ENCODE measurements at regions not wholly inside any gene's neighbourhood (a gene's known extent, or its start where the extent isn't known, plus 50 kb on each side); places are given as distances from the start of the nearest gene placed in this dataset.

- DNase-seq (ENCODE audit: low spot score), result no peak
Observed at GRCh38 chr11:116698080-116698479, 74.7 kb downstream of the BUD13 start.

GRCh38 chr11:116697639-116698038 is 75.1 kb downstream of the BUD13 start:
- DNase-seq (ENCODE audit: low spot score), result no peak

GRCh38 chr11:116697011-116697410 is 75.8 kb downstream of the BUD13 start:
- no peak for DNase-seq (ENCODE audit: low spot score)

GRCh38 chr11:116696381-116696941 is 76.3 kb downstream of the BUD13 start:
- no peak for DNase-seq (ENCODE audit: low spot score)

GRCh38 chr11:116695657-116696254 is 77.0 kb downstream of the BUD13 start:
- DNase-seq (ENCODE audit: low spot score), result no peak

- DNase-seq (ENCODE audit: low spot score), result no peak
Observed at GRCh38 chr11:116694815-116695590, 77.8 kb downstream of the BUD13 start.

GRCh38 chr11:116694349-116694725 is 78.5 kb downstream of the BUD13 start:
- DNase-seq (ENCODE audit: low spot score), result no peak

- no peak for DNase-seq (ENCODE audit: low spot score)
Observed at GRCh38 chr11:116693593-116694348, 79.0 kb downstream of the BUD13 start.

- no peak for DNase-seq (ENCODE audit: low spot score)
Observed at GRCh38 chr11:116693102-116693570, 79.7 kb downstream of the BUD13 start.

- DNase-seq (ENCODE audit: low spot score), result no peak
Observed at GRCh38 chr11:116692318-116693101, 80.3 kb downstream of the BUD13 start.

- DNase-seq (ENCODE audit: low spot score), result peak; percentile 30
Observed at GRCh38 chr11:116691771-116692177, 81.0 kb downstream of the BUD13 start.

- no peak for DNase-seq (ENCODE audit: low spot score)
Observed at GRCh38 chr11:116690611-116691010, 82.2 kb downstream of the BUD13 start.

GRCh38 chr11:116689413-116690127 is 83.2 kb downstream of the BUD13 start:
- DNase-seq (ENCODE audit: low spot score), result no peak

- no peak for DNase-seq (ENCODE audit: low spot score)
Observed at GRCh38 chr11:116688202-116688540, 84.6 kb downstream of the BUD13 start.

- no peak for DNase-seq (ENCODE audit: low spot score)
Observed at GRCh38 chr11:116687458-116688201, 85.2 kb downstream of the BUD13 start.

- no peak for DNase-seq (ENCODE audit: low spot score)
Observed at GRCh38 chr11:116686866-116687265, 85.9 kb downstream of the BUD13 start.

GRCh38 chr11:116683982-116684381 is 88.8 kb downstream of the BUD13 start:
- no peak for DNase-seq (ENCODE audit: low spot score)

GRCh38 chr11:116680349-116681125 is 92.2 kb downstream of the BUD13 start:
- DNase-seq (ENCODE audit: low spot score), result no peak

GRCh38 chr11:116678887-116679286 is 93.9 kb downstream of the BUD13 start:
- no peak for DNase-seq (ENCODE audit: low spot score)

Measured in umbilical cord (tissue), 1 donor.